Adrenal gland (tissue), 9 donors: ENCODE measurements at regions not wholly inside any gene's neighbourhood (a gene's known extent, or its start where the extent isn't known, plus 50 kb on each side); places are given as distances from the start of the nearest gene placed in this dataset.

Experiments used
- DNase-seq, 7 donors: peaks; one replicate each; pipeline ENCODE4 v3.0.0-alpha.2; 2019 to 2020
- H3K27ac ChIP-seq, 5 donors: fragments of 200-600 bp; sonication (generic) in 4 of 5; 1 replicate in 3 of 5; 2 replicates in 2 of 5; pipeline versions ENCODE4 v1.5.1 to v1.8.0; 2016 to 2020; ENCODE audit warnings: mild to moderate bottlenecking in 1 of 5
- H3K27me3 ChIP-seq: fragments of 200-600 bp; 2 replicates; pipeline ENCODE4 v1.8.0; 2021
- H3K36me3 ChIP-seq, 2 donors: fragments of 200-600 bp; replicated peaks in 1 of 2; 1 replicate in 1 of 2; 2 replicates in 1 of 2; pipeline versions ENCODE4 v1.5.1 to v1.8.0; 2018 to 2022
- H3K4me1 ChIP-seq, 2 donors: fragments of 200-600 bp; replicated peaks in 1 of 2; 1 replicate in 1 of 2; 2 replicates in 1 of 2; pipeline versions ENCODE4 v1.5.1 to v1.8.0; 2018 to 2021
- H3K4me3 ChIP-seq, 4 donors: fragments of 200-600 bp; sonication (generic) in 3 of 4; one replicate each; pipeline ENCODE4 v1.5.1; 2016 to 2018
- H3K9me3 ChIP-seq, 3 donors: fragments of 200-600 bp; sonication (generic) in 1 of 3; replicated peaks in 1 of 3; 1 replicate in 2 of 3; 2 replicates in 1 of 3; pipeline versions ENCODE4 v1.5.1 to v1.8.0; 2016 to 2021
- POLR2A ChIP-seq, 2 donors: fragments of 450-650 bp; IDR thresholded peaks; one replicate each; pipeline ENCODE4 v1.6.1; 2017; ENCODE audit warnings: antibody characterized with exemption in 2 of 2, mild to moderate bottlenecking in 2 of 2, moderate library complexity in 1 of 2
- WGBS, 4 donors: extraction: QIAGEN DNeasy Blood & Tissue Kit in 2 of 4; methylation state at CpG; one replicate each; pipeline versions ENCODE4 v1.1.5 to v1.1.7; 2013 to 2017; 5-methylcytosine and 5-hydroxymethylcytosine counted together
- intact Hi-C, 2 donors: fragments of 100-400 bp; cut with DNase I; formaldehyde crosslinking; loops; one replicate each; pipeline versions ENCODE4 v1.14.1 to v1.15.0; 2022 to 2023
- TF ChIP-seq, protein P1 (sequence below), 6 experiments: fragments of 450-650 bp in 4 of 6; fragments of 200-600 bp in 2 of 6; sonication (generic) in 1 of 6; IDR thresholded peaks; 1 replicate in 5 of 6; 2 replicates in 1 of 6; pipeline versions ENCODE4 v1.5.1 to v1.8.0; 2016 to 2021; ENCODE audit warnings: antibody characterized with exemption in 6 of 6, mild to moderate bottlenecking in 2 of 6, moderate library complexity in 1 of 6
- donor health status: healthy with polysubstance abuse.
- donor health status: Bipolar disorder and iron deficiency.
- donor health status: DM: yes; HTN: yes; CAD: no.
- donor health status: DM: no; HTN: no; CAD: no.
- donor health status: DM: no; HTN: no; CAD: no.

DNA sequence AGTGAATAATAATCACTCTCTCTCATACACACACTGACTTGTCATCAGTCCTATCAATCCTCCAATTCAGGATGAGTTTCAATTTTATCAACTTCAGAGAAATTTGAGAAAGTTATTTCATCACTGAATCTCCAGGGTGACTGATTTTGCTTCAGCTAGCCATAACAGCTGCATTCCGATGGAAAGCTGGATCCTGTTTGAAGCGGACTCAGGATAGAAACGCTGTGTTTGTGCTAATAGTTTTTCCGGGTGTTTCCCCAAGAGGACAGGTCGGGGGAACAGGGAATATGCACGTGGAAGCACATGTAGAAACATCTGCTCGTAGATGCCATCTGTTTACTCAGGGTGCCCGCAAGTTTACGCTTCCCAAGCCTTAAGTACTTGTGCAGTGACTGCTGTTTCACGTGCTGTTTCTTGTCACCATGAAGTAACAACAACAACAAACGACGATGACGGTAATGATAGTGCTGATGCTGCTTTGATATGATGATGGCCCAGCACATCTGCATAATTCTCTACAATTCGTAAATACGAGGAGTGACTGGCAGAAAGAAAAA is 263.7 kb upstream of the DAPK1 start:
- intact Hi-C loops: no loop called here

GRCh38 chr9:87234854-87235253 is 262.8 kb upstream of the DAPK1 start:
- H3K36me3 ChIP-seq: no peaks in the 10 kb centered on the region
- TF ChIP-seq, protein P1, sequence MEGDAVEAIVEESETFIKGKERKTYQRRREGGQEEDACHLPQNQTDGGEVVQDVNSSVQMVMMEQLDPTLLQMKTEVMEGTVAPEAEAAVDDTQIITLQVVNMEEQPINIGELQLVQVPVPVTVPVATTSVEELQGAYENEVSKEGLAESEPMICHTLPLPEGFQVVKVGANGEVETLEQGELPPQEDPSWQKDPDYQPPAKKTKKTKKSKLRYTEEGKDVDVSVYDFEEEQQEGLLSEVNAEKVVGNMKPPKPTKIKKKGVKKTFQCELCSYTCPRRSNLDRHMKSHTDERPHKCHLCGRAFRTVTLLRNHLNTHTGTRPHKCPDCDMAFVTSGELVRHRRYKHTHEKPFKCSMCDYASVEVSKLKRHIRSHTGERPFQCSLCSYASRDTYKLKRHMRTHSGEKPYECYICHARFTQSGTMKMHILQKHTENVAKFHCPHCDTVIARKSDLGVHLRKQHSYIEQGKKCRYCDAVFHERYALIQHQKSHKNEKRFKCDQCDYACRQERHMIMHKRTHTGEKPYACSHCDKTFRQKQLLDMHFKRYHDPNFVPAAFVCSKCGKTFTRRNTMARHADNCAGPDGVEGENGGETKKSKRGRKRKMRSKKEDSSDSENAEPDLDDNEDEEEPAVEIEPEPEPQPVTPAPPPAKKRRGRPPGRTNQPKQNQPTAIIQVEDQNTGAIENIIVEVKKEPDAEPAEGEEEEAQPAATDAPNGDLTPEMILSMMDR (IDR thresholded peaks at IDR 0.05): no peak
- TF ChIP-seq POLR2A (IDR thresholded peaks at IDR 0.05): no peak
- no peak for DNase-seq
- intact Hi-C loops: no loop called here
- no peaks in the 10 kb centered on the region for H3K4me1 ChIP-seq
- H3K27me3 ChIP-seq: peaks cover 5% of the 10 kb centered on the region
- 81 to 94% (median 87%) methylated on average over 3 of the region's 3 CpGs for WGBS, 4 donors
- H3K4me3 ChIP-seq: no peak overlapping the region
- no peak overlapping the region for H3K27ac ChIP-seq
- no peaks in the 10 kb centered on the region for H3K9me3 ChIP-seq

More for the DNA sequence above, 263.7 kb upstream of the DAPK1 start:
- Histone ChIP-seq H3K27ac (no peak overlapping the region), H3K4me1 (no peaks in the 10 kb centered on the region), H3K9me3 (no peaks in the 10 kb centered on the region), H3K36me3 (no peaks in the 10 kb centered on the region), H3K4me3 (no peak overlapping the region), H3K27me3 (peaks cover 5% of the 10 kb centered on the region)
- no peak for DNase-seq
- WGBS, 4 donors: 81 to 87% (median 86%) methylated on average over 15 of the region's 15 CpGs
- TF ChIP-seq, protein P1 (IDR thresholded peaks at IDR 0.05): no peak

- H3K27me3 ChIP-seq: peaks cover 5% of the 10 kb centered on the region
- H3K27ac ChIP-seq: no peak overlapping the region
- H3K9me3 ChIP-seq: no peaks in the 10 kb centered on the region
- H3K4me1 ChIP-seq: no peaks in the 10 kb centered on the region
- TF ChIP-seq, protein P1 (IDR thresholded peaks at IDR 0.05): no peak
- TF ChIP-seq POLR2A (IDR thresholded peaks at IDR 0.05): no peak
- no peak for DNase-seq
- whole genome bisulfite sequencing, 4 donors: 40 to 100% (median 93%) methylated on average over 1 of the region's 1 CpG
- no peaks in the 10 kb centered on the region for H3K36me3 ChIP-seq
- no peak overlapping the region for H3K4me3 ChIP-seq
- intact Hi-C loops: no loop called here
Observed at GRCh38 chr9:87236546-87236945, 261.1 kb upstream of the DAPK1 start.

GRCh38 chr9:87237336-87237735 is 260.3 kb upstream of the DAPK1 start:
- H3K4me1 ChIP-seq: no peaks in the 10 kb centered on the region
- 90 to 95% (median 91%) methylated on average over 4 of the region's 4 CpGs for WGBS, 4 donors
- H3K27ac ChIP-seq: no peak overlapping the region
- intact Hi-C loops: no loop called here
- H3K36me3 ChIP-seq: no peaks in the 10 kb centered on the region
- H3K27me3 ChIP-seq: peaks cover 3% of the 10 kb centered on the region
- no peak for DNase-seq
- TF ChIP-seq POLR2A (IDR thresholded peaks at IDR 0.05): no peak
- TF ChIP-seq, protein P1 (IDR thresholded peaks at IDR 0.05): no peak
- no peaks in the 10 kb centered on the region for H3K9me3 ChIP-seq
- no peak overlapping the region for H3K4me3 ChIP-seq
